ENCODE measurements at regions not wholly inside any gene's neighbourhood (a gene's known extent, or its start where the extent isn't known, plus 50 kb on each side); places are given as distances from the start of the nearest gene placed in this dataset.

DNA sequence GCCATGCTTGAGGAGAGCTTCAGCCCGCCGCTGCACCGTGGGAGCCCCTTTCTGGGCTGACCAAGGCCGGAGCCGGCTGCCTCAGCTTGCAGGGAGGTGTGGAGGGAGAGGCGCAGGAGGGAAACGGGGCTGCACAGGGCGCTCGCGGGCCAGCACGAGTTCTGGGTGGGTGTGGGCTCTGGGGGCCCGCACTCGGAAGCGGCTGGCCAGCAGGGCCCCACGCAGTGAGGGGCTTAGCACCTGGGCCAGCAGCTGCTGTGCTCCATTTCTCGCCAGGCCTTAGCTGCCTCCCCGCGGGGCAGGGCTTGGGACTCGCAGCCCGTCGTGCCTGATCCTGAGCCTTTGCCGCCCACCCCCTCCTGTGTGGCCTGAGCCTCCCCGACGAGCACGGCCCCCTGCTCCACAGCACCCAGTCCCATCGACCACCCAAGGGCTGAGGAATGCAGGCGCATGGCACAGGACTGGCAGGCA is 1554.0 kb downstream of the KCNT2 start:
- TF ChIP-seq, protein P1, sequence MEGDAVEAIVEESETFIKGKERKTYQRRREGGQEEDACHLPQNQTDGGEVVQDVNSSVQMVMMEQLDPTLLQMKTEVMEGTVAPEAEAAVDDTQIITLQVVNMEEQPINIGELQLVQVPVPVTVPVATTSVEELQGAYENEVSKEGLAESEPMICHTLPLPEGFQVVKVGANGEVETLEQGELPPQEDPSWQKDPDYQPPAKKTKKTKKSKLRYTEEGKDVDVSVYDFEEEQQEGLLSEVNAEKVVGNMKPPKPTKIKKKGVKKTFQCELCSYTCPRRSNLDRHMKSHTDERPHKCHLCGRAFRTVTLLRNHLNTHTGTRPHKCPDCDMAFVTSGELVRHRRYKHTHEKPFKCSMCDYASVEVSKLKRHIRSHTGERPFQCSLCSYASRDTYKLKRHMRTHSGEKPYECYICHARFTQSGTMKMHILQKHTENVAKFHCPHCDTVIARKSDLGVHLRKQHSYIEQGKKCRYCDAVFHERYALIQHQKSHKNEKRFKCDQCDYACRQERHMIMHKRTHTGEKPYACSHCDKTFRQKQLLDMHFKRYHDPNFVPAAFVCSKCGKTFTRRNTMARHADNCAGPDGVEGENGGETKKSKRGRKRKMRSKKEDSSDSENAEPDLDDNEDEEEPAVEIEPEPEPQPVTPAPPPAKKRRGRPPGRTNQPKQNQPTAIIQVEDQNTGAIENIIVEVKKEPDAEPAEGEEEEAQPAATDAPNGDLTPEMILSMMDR (IDR thresholded peaks at IDR 0.05) = no peak
- no peak for TF ChIP-seq POLR2A (IDR thresholded peaks at IDR 0.05)
